AG04450 (cell line): ENCODE measurements at regions not wholly inside any gene's neighbourhood (a gene's known extent, or its start where the extent isn't known, plus 50 kb on each side); places are given as distances from the start of the nearest gene placed in this dataset.

ENCODE experiments used
- CTCF ChIA-PET: fragments of 300-600, 350-600 bp; formaldehyde crosslinking; extraction: SDS; loops from one replicate; lab custom pipeline; 2022; ENCODE audit warnings: antibody characterized with exemption, inconsistent platforms; lab: Charles Lee
- POLR2A ChIA-PET: fragments of 350-600 bp; formaldehyde crosslinking; extraction: SDS; loops from one replicate; lab custom pipeline; 2021; ENCODE audit warnings: antibody characterized with exemption, inconsistent platforms; lab: Yijun Ruan, JAX
- DNase-seq: peaks from one replicate; pipeline ENCODE4 v3.0.0-alpha.2; 2011; ENCODE audit warnings: low read depth, low spot score
- H3K27ac ChIP-seq: one replicate; pipeline ENCODE4 v1.5.1; 2012; ENCODE audit warnings: low read depth, low read length, control low read depth
- H3K27me3 ChIP-seq: one replicate; pipeline ENCODE4 v1.6.0; 2012; ENCODE audit warnings: low read length; ENCODE audit not compliant: control insufficient read depth, insufficient read depth
- H3K4me3 ChIP-seq: 2 replicates; pipeline ENCODE4 v1.5.1; 2011; ENCODE audit warnings: mild to moderate bottlenecking, low read depth, low read length, control low read depth
- H3K9me3 ChIP-seq: 2 replicates; pipeline ENCODE4 v1.5.1; 2012; ENCODE audit warnings: low read length; ENCODE audit not compliant: control insufficient read depth, insufficient read depth
- CTCF ChIP-seq: IDR thresholded peaks from 2 replicates; pipeline ENCODE4 v1.5.1; 2011; ENCODE audit warnings: low read depth, low read length, control low read depth, inconsistent platforms

GRCh38 chr17:73719588-73720071 is 75.4 kb upstream of the SDK2 start:
- CTCF ChIA-PET, result no interaction called here
- no peak for TF ChIP-seq CTCF
- H3K27me3 ChIP-seq, result no peaks in the 10 kb centered on the region
- DNase-seq, result no peak
- POLR2A ChIA-PET, result no interaction called here
- no peak overlapping the region for H3K4me3 ChIP-seq
- H3K27ac ChIP-seq, result no peak overlapping the region
- H3K9me3 ChIP-seq, result peaks cover 6% of the 10 kb centered on the region; the same call in 1 of the 2 replicates

DNA sequence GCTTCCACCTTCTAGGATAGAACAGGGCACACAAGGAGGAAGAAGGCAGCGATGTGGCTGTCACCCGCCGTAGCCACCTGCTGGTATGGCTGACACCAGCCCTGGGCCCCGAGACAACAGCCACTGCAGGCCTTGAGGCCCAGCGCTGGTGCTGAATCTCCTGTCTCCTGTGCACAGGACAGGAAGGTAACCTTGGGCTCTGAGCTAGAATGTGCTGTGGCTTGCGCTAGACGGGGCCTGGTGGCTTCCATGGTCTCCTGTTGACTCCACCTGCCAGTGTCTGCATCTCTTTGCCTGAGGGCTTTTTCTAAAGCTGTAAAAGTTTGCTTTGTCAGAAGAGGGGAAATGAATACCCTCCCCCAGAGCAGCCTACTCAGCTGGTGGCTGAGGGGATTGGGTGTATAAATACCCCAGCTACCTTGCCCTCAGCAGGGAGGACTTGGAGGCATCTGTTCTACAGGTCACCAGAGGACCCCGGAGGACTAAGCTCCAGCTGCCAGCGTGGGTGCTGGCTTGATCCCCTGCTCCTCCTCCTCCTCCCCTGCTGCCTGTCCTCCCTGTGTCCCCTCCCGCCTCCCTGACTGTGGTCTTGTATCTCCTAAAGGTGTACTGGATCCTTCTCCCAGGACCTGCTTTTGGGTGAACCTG is 76.1 kb upstream of the SDK2 start:
- Histone ChIP-seq H3K9me3 (peaks cover 6% of the 10 kb centered on the region; the same call in 1 of the 2 replicates), H3K27ac (no peak overlapping the region), H3K4me3 (no peak overlapping the region), H3K27me3 (no peaks in the 10 kb centered on the region)
- ChIA-PET CTCF (no interaction called here), POLR2A (no interaction called here)
- DNase-seq, result no peak
- no peak for TF ChIP-seq CTCF

GRCh38 chr17:73722165-73722564 is 77.9 kb upstream of the SDK2 start:
- Histone ChIP-seq H3K27me3 (no peaks in the 10 kb centered on the region), H3K4me3 (no peak overlapping the region), H3K9me3 (peaks cover 14% of the 10 kb centered on the region; the same call in 1 of the 2 replicates), H3K27ac (no peak overlapping the region)
- POLR2A ChIA-PET, result no interaction called here
- no peak for DNase-seq
- CTCF ChIA-PET, result no interaction called here
- TF ChIP-seq CTCF, result no peak

DNA sequence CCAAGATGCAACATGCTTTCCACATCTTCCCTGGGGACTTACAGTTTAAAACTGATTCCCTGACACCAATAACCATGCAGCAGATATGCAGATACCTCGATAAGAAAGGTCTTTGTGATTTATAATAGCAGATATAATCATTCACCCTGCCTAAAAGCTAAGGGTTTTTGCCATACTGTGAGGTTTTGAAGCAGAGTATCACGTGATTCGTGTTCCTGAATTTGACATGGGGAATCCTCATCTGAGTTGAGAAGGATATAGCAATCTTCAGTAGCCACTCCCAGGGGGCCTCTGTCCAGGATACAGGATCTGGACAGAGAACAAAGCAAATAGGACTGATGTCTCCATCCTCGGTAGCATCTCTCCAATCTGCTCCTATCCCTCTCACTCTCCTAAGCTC is 79.1 kb upstream of the SDK2 start:
- no peak for DNase-seq
- no peak for TF ChIP-seq CTCF
- H3K9me3 ChIP-seq, result peaks cover 25% of the 10 kb centered on the region
- ChIA-PET CTCF (no interaction called here), POLR2A (no interaction called here)
- H3K27ac ChIP-seq, result no peak overlapping the region
- H3K4me3 ChIP-seq, result no peak overlapping the region
- no peaks in the 10 kb centered on the region for H3K27me3 ChIP-seq

GRCh38 chr17:73724341-73724740 is 80.1 kb upstream of the SDK2 start:
- no peak for TF ChIP-seq CTCF
- H3K27me3 ChIP-seq, result no peaks in the 10 kb centered on the region
- no peak for DNase-seq
- ChIA-PET CTCF (no interaction called here), POLR2A (no interaction called here)
- no peak overlapping the region for H3K27ac ChIP-seq
- H3K4me3 ChIP-seq, result no peak overlapping the region
- peaks cover 26% of the 10 kb centered on the region for H3K9me3 ChIP-seq
